Endothelial cell of umbilical vein (primary cell): ENCODE measurements at regions not wholly inside any gene's neighbourhood (a gene's known extent, or its start where the extent isn't known, plus 50 kb on each side); places are given as distances from the start of the nearest gene placed in this dataset.

ENCODE experiments used
- BruUV-seq: library from RNA; stranded (reverse); fragments of 400-500 nt; replicated peaks from 2 replicates; lab custom pipeline; 2021; lab: Mats Ljungman, UMichigan
- CTCF ChIA-PET: fragments of 300-600, 350-600 bp; sonication (Branson Sonifier 250); formaldehyde crosslinking; loops from one replicate; lab custom pipeline; 2021; ENCODE audit warnings: antibody characterized with exemption, inconsistent platforms; lab: Charles Lee
- POLR2A ChIA-PET: fragments of 300-600, 350-600 bp; sonication (Branson Sonifier 250); formaldehyde crosslinking; loops from one replicate; lab custom pipeline; 2021; ENCODE audit warnings: antibody characterized with exemption, inconsistent platforms; lab: Charles Lee
- DNase-seq: peaks from one replicate; pipeline ENCODE4 v3.0.0-alpha.2; 2011; ENCODE audit warnings: low read depth, low spot score
- FAIRE-seq: peaks from 2 replicates; lab custom pipeline; 2011; peaks lifted over from hg19 to GRCh38; lab: Jason Lieb, UNC
- H2AFZ ChIP-seq: 2 replicates; pipeline ENCODE4 v1.6.0; 2012; ENCODE audit warnings: low read depth, low read length, control low read depth, inconsistent platforms
- H3K27ac ChIP-seq: 2 replicates; pipeline ENCODE4 v1.5.1; 2011; ENCODE audit warnings: low read depth, mild to moderate bottlenecking, control low read depth, low read length, moderate library complexity; ENCODE audit not compliant: insufficient read depth
- H3K27me3 ChIP-seq, 2 experiments: 2 replicates each; pipeline versions ENCODE4 v1.6.0 to v1.6.1; 2011; ENCODE audit warnings: low read length in 2 of 2, mixed read lengths in 1 of 2; ENCODE audit not compliant: control insufficient read depth in 2 of 2, insufficient read depth in 2 of 2
- H3K36me3 ChIP-seq, 2 experiments: 2 replicates in 1 of 2; 3 replicates in 1 of 2; pipeline ENCODE4 v1.5.1; 2011; ENCODE audit warnings: low read length in 2 of 2, mild to moderate bottlenecking in 1 of 2, moderate library complexity in 1 of 2; ENCODE audit not compliant: control insufficient read depth in 2 of 2, insufficient read depth in 2 of 2; ENCODE audit errors: extremely low read depth in 1 of 2
- H3K4me1 ChIP-seq: 3 replicates; pipeline ENCODE4 v1.5.1; 2011; ENCODE audit warnings: mild to moderate bottlenecking, low read length; ENCODE audit not compliant: control insufficient read depth, insufficient read depth; ENCODE audit errors: extremely low read depth
- H3K4me2 ChIP-seq: 2 replicates; pipeline ENCODE4 v1.6.1; 2011; ENCODE audit warnings: low read length, control low read depth, mixed read lengths; ENCODE audit not compliant: insufficient read depth
- H3K4me3 ChIP-seq, 3 experiments: fragments of 200-600 bp in 1 of 3; sonication (generic), shearing (Covaris generic) in 1 of 3; replicated peaks in 1 of 3; 2 replicates each; pipeline ENCODE4 v1.5.1; 2011 to 2016; ENCODE audit warnings: control low read depth in 3 of 3, low read length in 3 of 3, mild to moderate bottlenecking in 2 of 3, inconsistent platforms in 1 of 3, low read depth in 1 of 3, moderate library complexity in 1 of 3; ENCODE audit not compliant: insufficient read depth in 1 of 3
- H3K79me2 ChIP-seq: 2 replicates; pipeline ENCODE4 v1.6.0; 2012; ENCODE audit warnings: low read length, inconsistent platforms; ENCODE audit not compliant: control insufficient read depth, insufficient read depth
- H3K9ac ChIP-seq: replicated peaks from 2 replicates; pipeline ENCODE3; 2011; ENCODE audit warnings: low read length, control low read depth; ENCODE audit not compliant: insufficient read depth; ENCODE audit errors: extremely low read depth
- H3K9me1 ChIP-seq: replicated peaks from 3 replicates; pipeline ENCODE4 v1.6.0; 2011; ENCODE audit warnings: mild to moderate bottlenecking, low read length; ENCODE audit not compliant: control insufficient read depth, insufficient read depth; ENCODE audit errors: extremely low read depth
- H3K9me3 ChIP-seq: replicated peaks from 2 replicates; pipeline ENCODE4 v1.5.1; 2012; ENCODE audit warnings: low read length, inconsistent platforms; ENCODE audit not compliant: control insufficient read depth, insufficient read depth
- H4K20me1 ChIP-seq: replicated peaks from 2 replicates; pipeline ENCODE3; 2011; ENCODE audit warnings: mild to moderate bottlenecking, low read length; ENCODE audit not compliant: control insufficient read depth, insufficient read depth; ENCODE audit errors: extremely low read depth
- EZH2 ChIP-seq: IDR thresholded peaks from 2 replicates; pipeline ENCODE4 v1.6.1; 2012; ENCODE audit warnings: borderline replicate concordance, low read depth, mild to moderate bottlenecking, moderate library complexity, low read length, inconsistent platforms; ENCODE audit not compliant: severe bottlenecking
- FOS ChIP-seq: IDR thresholded peaks from 2 replicates; pipeline ENCODE4 v1.6.1; 2011; ENCODE audit warnings: mild to moderate bottlenecking, low read length, moderate library complexity, borderline replicate concordance; ENCODE audit not compliant: insufficient read depth
- GATA2 ChIP-seq: IDR thresholded peaks from 2 replicates; pipeline ENCODE4 v1.7.0; 2011; ENCODE audit warnings: low read depth, mild to moderate bottlenecking, moderate library complexity, mixed read lengths, low read length; ENCODE audit not compliant: insufficient read length, insufficient read depth
- JUN ChIP-seq: IDR thresholded peaks from 2 replicates; pipeline ENCODE4 v1.6.1; 2011; ENCODE audit warnings: borderline replicate concordance, low read depth; ENCODE audit not compliant: insufficient read length, insufficient read depth
- MYC ChIP-seq: IDR thresholded peaks from one replicate; pipeline ENCODE4 v1.6.1; 2011; ENCODE audit warnings: mild to moderate bottlenecking, low read depth, low read length
- POLR2A ChIP-seq: IDR thresholded peaks from 2 replicates; pipeline ENCODE4 v1.6.1; 2012; ENCODE audit warnings: low read depth, mild to moderate bottlenecking, control low read depth, low read length
- POLR2AphosphoS5 ChIP-seq: IDR thresholded peaks from 2 replicates; pipeline ENCODE4 v1.6.1; 2012; ENCODE audit warnings: low read depth, mild to moderate bottlenecking, control low read depth, low read length, moderate library complexity; ENCODE audit not compliant: insufficient read depth
- dilution Hi-C: fragments of 300-500 bp; cut with MboI; formaldehyde crosslinking; loops from one replicate; pipeline ENCODE4 v1.15.0; 2019; ENCODE audit warnings: low sequenced_read_pairs; ENCODE audit not compliant: extremely low pct_ligation_motif_present
- intact Hi-C: fragments of 100-400 bp; cut with micrococcal nuclease; formaldehyde crosslinking; loops from one replicate; pipeline ENCODE4 v1.10.0; 2022
- TF ChIP-seq, protein P1 (sequence below), 2 donors: IDR thresholded peaks; 1 replicate in 1 of 2; 2 replicates in 1 of 2; pipeline ENCODE4 v1.5.1; 2011; ENCODE audit warnings: low read length in 2 of 2, mild to moderate bottlenecking in 2 of 2, moderate library complexity in 2 of 2, control low read depth in 1 of 2, inconsistent platforms in 1 of 2, low read depth in 1 of 2; ENCODE audit not compliant: insufficient read depth in 1 of 2; ENCODE audit errors: extremely low read depth in 1 of 2
- TF ChIP-seq, protein P2 (sequence below): IDR thresholded peaks from 2 replicates; pipeline ENCODE4 v1.6.1; 2011; ENCODE audit not compliant: insufficient read depth, insufficient read length

DNA sequence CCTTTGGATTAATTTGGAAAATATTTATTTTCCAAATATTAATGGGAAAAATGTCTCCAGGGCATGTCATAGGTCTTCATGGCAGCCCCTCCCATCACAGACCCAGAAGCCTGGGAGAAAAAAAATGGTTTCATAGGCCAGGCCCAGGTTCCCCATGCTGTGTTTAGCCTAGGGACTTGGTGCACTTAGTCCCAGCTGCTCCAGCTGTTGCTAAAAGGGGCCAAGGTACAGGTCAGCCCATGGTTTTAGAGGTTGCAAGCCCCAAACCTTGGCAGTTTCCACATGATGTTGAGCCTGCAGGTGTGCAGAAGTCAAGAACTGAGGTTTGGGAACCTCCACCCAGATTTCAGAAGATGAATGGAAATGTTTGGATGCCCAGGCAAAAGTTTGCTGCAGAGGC is 309.6 kb downstream of the SOCS6 start:
- FAIRE-seq (no peak), DNase-seq (no peak)
- Histone ChIP-seq H3K9me3 (no peaks in the 10 kb centered on the region), H3K4me1 (no peaks in the 10 kb centered on the region), H3K9me1 (no peaks in the 10 kb centered on the region), H3K4me3 (no peak overlapping the region), H3K27me3 (no peaks in the 10 kb centered on the region), H2AFZ (no peak overlapping the region), H3K27ac (no peak overlapping the region), H3K36me3 (no peaks in the 10 kb centered on the region), H3K9ac (no peak overlapping the region), H3K4me2 (no peak overlapping the region), H3K79me2 (no peaks in the 10 kb centered on the region), H4K20me1 (no peaks in the 10 kb centered on the region)
- dilution Hi-C loops (no loop called here), intact Hi-C loops (no loop called here)
- TF ChIP-seq FOS (no peak), POLR2AphosphoS5 (no peak), MYC (no peak), POLR2A (no peak), GATA2 (no peak), EZH2 (no peak), JUN (no peak)
- TF ChIP-seq, protein P1, sequence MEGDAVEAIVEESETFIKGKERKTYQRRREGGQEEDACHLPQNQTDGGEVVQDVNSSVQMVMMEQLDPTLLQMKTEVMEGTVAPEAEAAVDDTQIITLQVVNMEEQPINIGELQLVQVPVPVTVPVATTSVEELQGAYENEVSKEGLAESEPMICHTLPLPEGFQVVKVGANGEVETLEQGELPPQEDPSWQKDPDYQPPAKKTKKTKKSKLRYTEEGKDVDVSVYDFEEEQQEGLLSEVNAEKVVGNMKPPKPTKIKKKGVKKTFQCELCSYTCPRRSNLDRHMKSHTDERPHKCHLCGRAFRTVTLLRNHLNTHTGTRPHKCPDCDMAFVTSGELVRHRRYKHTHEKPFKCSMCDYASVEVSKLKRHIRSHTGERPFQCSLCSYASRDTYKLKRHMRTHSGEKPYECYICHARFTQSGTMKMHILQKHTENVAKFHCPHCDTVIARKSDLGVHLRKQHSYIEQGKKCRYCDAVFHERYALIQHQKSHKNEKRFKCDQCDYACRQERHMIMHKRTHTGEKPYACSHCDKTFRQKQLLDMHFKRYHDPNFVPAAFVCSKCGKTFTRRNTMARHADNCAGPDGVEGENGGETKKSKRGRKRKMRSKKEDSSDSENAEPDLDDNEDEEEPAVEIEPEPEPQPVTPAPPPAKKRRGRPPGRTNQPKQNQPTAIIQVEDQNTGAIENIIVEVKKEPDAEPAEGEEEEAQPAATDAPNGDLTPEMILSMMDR (IDR thresholded peaks at IDR 0.05; ENCODE audit: extremely low read depth in 1 of 2, insufficient read depth in 1 of 2, low read depth in 1 of 2, low read length in 2 of 2), result no peak
- TF ChIP-seq, protein P2, sequence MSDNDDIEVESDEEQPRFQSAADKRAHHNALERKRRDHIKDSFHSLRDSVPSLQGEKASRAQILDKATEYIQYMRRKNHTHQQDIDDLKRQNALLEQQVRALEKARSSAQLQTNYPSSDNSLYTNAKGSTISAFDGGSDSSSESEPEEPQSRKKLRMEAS, result no peak
- CTCF ChIA-PET, result interaction anchor here (1.1 to 1.9 kb wide), 3 partner anchors 9 to 1946 kb away, joined by 3 to 22 read pairs (median 4); partner anchors contain the start of gene CBLN2
- POLR2A ChIA-PET, result no interaction called here
- no TSS peak for BruUV-seq
